AG20443 (cell line): ENCODE measurements at regions not wholly inside any gene's neighbourhood (a gene's known extent, or its start where the extent isn't known, plus 50 kb on each side); places are given as distances from the start of the nearest gene placed in this dataset.

Experiments
- DNase-seq: peaks from one replicate; pipeline ENCODE4 v3.0.0; 2012; ENCODE audit warnings: low spot score, mixed read lengths

GRCh38 chr4:123747016-123747415, 350.4 kb downstream of the SPRY1 start:
- no peak for DNase-seq

DNA sequence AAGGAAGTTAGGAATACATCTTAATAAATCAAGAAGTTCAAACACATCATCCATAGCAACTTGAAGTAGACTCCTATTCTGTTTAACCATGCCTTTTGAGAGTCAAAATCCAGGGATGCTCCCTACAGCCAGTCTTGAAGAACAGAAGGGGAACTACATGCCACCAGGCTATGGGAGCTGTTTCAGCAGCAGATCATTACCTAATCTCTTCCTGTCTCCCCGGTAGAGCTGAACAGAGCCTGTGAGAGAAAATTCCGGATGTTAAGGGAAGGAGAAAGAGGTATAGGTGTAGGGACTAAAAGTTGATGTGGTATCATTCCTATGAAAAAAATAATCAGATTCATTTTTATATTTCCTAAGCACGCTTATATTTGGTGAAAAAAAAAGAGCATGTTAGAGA, 352.2 kb downstream of the SPRY1 start:
- no peak for DNase-seq

DNA sequence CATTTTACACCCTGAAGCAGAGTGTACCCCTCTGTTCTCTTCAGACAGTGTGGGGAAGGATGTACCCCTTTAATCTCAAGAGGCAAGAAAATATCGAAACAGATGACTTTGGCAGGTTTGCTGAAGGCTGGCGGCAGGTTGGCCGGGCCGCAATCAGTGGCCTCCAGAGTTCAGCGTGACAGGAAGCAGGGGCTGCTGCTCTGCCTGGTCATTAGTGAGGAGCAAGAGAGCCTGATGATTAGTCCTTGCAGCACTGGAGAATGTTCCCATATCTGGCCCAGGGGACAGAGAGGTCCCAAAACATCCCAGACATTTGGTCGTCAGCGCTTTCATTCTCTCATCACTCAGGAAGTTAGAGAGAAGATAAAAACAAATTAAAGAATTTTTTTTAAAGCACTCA, 352.8 kb downstream of the SPRY1 start:
- no peak for DNase-seq

- DNase-seq, result no peak
Observed at GRCh38 chr4:123750044-123750443, 353.4 kb downstream of the SPRY1 start.

GRCh38 chr4:123755655-123756054, 359.1 kb downstream of the SPRY1 start:
- DNase-seq, result no peak

DNA sequence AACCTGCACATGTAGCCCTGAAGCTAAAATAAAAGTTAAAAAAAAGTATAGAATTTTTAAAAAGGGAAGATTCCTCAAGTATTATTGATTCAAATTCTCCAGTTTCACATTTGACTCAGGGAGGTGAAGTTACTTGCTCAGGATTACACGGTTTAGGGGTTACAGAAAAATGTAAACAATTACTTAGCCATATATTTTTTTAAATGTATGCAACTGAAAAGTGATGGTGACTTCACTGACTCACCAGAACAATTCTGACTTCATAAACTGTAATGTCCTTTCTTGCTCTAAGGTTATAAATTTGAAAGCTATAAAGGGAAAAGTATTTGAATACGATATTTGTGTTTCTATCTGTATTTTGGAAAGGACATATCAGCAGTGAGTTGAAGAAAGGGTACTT, 371.2 kb downstream of the SPRY1 start:
- no peak for DNase-seq

DNA sequence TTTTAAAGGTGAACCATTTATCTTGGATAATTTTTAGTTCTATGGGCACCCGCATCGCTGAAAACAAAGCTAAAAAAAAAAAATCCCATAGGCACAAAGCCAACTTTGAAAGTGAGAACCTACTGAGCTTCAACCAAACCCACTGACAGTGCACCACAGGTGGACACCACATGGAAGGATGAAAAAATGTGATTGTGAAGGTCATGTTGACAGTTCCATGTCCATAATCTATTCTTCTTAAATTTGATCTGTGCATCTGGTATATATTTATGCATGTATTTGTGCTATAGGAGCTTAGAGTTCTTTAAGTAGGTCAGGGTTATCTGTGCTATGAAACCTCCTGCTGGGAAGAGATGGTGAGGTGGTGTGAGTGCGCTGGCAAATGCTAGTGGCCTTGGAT, 374.3 kb downstream of the SPRY1 start:
- DNase-seq, result no peak

DNA sequence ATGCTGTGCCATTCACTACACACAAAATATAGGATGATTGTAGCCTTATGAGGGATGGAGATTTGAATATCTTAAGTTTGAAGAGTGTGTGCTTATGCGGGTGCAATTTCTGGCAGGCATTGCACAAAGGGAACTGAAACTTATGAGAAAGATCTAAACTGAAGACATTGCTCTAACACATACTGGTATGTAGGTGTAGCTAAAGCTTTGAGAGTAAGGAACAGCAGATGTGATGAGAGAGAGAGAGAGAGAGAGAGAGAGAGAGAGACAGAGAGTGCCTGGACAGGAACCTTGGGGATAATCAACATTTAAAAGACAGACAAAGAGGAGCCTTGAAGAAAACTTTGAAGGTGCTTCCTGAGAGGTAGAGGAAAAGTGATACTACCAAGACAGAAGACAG, 379.7 kb downstream of the SPRY1 start:
- DNase-seq, result no peak

DNA sequence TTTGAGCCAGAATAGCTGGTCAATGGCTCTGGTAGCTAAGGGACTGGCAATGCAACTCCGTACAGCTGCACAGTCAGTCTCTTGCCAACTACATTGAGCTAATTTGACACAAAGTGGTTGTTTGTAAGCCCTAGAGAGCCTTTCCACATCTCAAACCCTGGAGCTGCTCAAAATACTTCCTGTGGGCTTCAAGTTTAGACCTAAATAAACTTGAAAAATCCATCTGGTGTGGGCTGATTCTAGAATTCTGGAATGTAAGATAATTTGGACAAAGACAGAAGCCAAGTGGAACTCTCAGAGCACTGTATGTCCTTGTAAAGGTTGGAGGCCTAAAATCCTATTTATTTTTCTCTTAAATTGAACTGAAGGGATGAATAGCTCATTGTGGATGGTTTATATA, 380.8 kb downstream of the SPRY1 start:
- no peak for DNase-seq

DNA sequence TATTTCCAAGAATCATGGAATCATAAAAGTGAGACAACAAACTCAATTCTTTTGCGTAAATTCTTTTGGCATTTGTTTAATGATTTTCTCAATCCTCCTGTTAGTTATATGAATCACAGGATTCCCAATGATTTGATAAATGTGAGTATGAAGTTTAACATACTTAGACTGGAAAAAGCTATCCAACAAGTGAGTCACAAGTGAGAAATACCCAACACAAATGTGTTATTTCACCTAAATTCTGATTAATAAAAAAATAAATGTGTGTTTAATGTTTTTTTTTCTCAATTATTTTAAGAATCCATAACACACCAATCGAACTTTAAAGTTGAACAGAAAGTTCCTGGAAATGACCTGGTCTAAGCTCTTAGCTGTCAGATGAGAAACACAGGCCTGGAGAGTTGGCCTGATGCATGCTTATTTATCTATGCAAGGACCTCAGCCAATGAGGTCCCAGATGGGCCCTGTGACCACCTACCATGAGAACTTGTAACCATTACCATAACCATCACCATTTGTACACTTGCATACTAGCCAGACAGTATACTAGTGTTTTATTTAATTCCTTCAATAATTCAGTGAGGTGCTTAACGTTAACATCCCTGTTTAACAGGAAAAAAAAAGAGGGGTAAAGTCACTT, 386.7 kb downstream of the SPRY1 start:
- peak; percentile 19 for DNase-seq

DNA sequence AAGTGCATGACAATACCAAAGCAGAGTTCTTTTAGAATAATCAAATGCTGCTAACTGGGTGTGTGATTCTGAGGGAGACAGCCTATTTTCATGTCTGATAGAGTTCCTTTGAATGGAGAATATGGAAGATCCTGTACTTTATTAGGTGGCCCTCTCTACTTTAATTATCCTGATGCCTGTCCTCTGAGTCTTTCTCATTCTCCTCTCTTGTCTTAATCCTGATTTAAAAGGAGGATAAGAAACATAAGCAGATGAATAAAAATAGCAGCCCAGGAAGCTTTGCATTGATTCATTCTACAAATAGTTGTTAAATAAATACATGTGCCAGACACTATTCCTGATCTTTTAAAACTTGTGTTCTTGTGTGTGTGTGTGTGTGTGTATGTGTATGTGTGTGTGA, 387.3 kb downstream of the SPRY1 start:
- DNase-seq, result no peak

DNA sequence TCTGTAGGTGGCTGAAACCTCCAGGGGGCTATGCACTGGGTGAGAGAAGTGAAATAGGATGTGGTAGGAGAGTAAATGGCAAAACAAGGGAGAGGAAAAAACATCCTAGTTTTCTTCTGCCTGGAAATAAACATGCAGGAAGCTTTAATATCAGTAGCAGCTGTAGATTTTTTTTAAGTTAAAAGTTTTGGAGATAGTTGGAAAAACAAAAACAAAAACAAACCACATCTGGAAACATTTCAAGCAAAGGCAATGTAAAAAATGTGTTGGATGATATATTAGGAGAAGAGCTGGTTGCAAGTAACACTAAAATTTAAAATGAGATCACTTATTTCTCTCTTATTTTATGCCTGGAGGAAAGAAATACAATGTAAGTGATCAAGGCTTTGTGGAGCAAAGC, 388.0 kb downstream of the SPRY1 start:
- no peak for DNase-seq

GRCh38 chr4:123785538-123785937, 388.9 kb downstream of the SPRY1 start:
- DNase-seq, result peak; percentile 90

DNA sequence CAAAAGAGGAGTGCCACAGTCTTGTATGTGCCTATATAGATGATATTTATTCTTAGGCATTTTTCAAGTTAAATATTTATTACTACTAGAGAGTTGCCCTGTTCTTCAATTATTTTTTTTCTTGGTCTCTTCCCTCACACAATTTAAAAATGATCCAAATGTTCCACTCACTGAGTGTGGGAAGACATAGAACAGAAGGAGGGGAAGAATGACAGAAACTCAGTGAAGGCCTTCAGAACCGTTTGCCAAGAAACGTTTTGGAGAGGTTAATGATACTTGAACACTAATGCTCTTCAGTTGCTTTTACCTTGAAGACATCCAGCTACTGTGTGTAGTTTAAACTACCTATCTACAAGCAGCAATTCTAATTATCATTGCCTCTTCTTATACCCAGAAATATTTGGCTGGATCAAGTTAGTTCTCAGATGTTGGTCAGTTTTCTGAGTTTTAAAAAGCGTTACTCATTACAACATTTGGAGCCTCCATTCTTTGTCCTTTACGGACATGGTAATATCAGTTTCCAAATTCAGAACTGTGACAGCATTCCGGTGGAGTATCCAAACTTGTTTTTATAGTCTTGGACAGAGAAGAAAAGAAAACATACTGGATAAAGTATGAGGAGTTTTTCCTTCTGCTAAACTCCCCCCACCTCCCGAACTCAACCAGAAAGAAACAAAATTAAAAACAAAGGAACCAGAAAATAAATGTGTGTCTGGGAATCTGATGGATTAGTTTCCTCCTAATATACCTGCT, 389.7 kb downstream of the SPRY1 start:
- no peak for DNase-seq

DNA sequence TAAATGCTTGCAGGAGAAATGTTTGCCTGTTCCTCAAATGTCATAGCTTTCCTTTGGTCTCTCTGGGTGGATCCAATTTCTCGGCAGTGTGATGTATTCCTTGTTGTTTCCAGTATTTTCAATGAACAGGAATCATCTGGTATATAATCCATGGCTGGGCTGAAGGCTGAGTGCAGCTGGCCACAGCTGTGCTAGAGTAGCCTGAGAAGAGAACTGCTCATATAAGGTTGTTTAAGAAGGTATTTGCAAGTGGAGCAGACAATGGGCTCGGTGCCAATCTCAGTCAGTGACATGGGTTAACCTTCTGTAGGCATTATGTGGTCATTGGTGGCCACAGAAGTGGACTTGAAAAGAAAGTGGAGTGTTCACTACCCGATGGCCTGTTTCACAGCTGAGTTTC, 390.3 kb downstream of the SPRY1 start:
- DNase-seq, result no peak

DNA sequence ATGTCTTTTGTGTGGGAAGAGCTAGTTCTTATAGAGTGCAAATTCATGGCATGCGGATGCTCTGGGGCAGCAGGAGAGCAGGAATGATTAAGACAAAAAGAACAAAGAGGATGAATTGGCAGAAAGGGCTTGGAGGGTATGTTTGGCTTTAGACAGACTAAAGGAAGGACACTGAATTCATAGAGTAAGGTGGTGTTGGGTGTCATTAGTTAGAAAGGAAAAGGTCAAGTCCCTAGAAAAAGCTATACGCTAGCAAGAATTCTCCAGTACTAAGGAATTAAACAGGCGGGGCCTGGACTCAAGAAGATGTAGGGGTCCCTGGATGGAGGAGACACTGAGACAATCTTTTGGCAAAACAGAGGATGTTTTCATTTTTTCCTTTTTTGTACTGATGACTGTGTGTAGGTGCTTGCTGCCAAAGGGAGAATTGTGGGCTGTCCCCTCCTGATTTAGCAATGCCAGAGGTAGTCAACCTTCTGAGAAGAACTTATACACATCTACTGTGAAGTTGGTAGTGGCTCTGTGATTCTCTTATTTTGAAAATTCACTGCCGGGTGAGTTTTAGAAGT, 391.0 kb downstream of the SPRY1 start:
- no peak for DNase-seq

- DNase-seq, result no peak
Observed at GRCh38 chr4:123788577-123788976, 392.0 kb downstream of the SPRY1 start.

- no peak for DNase-seq
Observed at GRCh38 chr4:123790681-123791080, 394.1 kb downstream of the SPRY1 start.

DNA sequence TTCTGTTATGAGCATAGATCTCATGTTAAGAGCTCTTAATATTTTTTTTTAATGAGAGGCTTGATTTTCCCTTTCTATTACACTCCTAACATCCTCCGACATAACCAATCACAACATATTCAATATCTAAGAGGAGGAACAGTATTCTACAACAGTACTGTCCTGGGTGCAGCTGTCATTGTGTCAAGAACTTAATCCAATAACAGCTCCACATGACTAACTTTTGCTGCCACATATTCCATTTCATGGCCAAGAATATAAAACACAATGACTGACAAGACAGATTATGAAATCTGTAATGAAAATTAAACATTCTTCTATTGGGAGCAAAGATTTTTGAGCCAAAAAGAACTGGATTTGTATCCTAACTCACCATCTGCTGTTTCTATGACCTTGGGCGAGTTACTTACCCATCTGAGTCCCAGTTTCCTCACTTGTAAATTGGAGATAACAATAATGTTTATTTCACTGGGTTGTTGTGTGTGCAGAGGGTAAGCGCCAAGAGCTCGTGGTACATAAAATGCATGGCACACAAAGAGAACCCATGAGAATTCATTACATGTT, 405.6 kb downstream of the SPRY1 start:
- DNase-seq, result no peak

- DNase-seq, result no peak
Observed at GRCh38 chr4:123802933-123803332, 406.3 kb downstream of the SPRY1 start.

GRCh38 chr4:123804196-123804721, 407.7 kb downstream of the SPRY1 start:
- no peak for DNase-seq

- DNase-seq, result no peak
Observed at GRCh38 chr4:123806056-123806455, 409.5 kb downstream of the SPRY1 start.

- DNase-seq, result no peak
Observed at GRCh38 chr4:123807187-123807586, 410.6 kb downstream of the SPRY1 start.
